ENCODE measurements at regions not wholly inside any gene's neighbourhood (a gene's known extent, or its start where the extent isn't known, plus 50 kb on each side); places are given as distances from the start of the nearest gene placed in this dataset.

DNA sequence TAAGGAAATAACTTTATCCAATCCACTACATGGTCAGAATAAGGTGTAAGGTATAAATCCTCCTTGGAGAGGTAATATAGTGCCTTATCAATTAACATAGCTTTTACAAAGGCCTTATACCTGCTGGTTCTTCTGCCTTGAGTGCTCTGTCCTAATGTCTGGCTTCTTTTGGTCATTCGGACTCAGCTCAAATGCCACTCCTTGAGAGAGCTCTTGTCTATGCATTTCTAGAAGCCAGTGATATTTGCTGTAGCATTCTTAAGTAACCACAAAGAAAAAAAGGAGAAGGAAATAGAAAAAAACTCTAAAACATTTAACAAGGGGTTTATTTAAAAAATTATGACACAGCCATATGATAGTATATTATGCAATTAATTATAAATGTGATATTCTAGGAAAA, 444.8 kb upstream of the SLIT2 start:
- TF ChIP-seq SMARCA5 (IDR thresholded peaks at IDR 0.05) (no peak), HDGF (IDR thresholded peaks at IDR 0.05) (no peak), CREB1 (IDR thresholded peaks at IDR 0.05; ENCODE audit: low read depth) (no peak), POLR2A (IDR thresholded peaks at IDR 0.05; ENCODE audit: low read depth, low read length) (no peak), ZNF274 (IDR thresholded peaks at IDR 0.05; ENCODE audit: insufficient read depth, insufficient read length) (no peak), BRCA1 (IDR thresholded peaks at IDR 0.05; ENCODE audit: low read depth, low read length) (no peak), FOXM1 (IDR thresholded peaks at IDR 0.05; ENCODE audit: low read depth, low read length) (no peak)

Measured in GM12878 (cell line).